ENCODE measurements at regions not wholly inside any gene's neighbourhood (a gene's known extent, or its start where the extent isn't known, plus 50 kb on each side); places are given as distances from the start of the nearest gene placed in this dataset.

DNA sequence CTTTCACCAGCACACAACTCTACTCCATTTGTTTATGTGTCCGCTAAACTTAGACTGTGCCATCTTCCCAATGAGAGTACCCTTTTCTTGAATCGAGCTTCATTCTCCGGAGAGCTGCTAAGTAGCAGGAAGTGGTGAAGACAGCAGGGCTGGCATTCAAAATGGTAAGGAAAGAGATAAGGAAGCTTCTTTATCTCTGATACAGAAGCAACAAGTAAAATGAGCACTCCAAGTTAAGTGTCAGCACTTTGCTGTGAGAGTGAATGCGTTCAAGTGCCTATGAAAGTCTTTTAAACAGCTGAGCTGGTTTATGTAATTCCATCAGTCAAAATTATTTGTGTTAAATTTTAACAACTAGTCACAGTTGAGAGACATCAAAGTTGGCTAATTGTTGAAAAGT lies 386.8 kb upstream of the PTPRD start:
- no peak for DNase-seq

DNA sequence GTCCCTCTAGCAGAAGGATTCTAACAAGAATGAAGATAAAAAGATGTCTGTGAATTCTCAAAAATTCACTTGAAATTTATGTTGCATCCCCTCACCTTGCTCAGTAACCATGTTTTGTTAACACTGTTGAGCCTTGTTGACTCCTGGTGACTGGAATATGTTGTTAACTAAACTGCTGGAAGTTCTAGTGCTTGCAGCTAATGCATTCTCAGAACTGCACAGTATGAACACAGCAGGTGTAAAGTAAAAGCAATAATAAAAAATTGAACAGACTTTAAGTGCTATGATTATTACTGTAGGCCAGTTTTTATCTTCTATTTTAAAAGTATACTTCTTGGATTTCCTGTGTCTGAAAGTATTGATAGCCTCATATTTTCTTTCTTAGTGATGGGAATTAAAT lies 388.7 kb upstream of the PTPRD start:
- no peak for DNase-seq

DNA sequence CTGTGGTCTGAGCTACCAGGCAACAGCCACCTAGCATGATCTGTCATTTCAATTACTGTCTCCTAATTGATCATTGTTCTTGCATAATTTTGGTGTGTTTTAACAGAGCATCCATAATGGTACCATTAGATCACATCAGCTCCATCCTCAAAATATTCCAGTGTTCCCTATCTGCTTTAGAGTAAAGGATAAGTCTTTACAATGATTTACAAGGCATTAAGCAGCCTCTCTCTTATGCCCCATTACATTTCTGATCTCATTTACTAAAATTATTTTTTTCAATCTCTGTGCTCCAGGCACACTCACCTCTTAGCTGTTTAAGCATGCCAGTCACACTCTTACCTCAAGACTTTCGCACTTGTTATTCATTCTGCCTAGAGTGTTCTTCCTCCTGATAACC lies 389.9 kb upstream of the PTPRD start:
- DNase-seq, result no peak

DNA sequence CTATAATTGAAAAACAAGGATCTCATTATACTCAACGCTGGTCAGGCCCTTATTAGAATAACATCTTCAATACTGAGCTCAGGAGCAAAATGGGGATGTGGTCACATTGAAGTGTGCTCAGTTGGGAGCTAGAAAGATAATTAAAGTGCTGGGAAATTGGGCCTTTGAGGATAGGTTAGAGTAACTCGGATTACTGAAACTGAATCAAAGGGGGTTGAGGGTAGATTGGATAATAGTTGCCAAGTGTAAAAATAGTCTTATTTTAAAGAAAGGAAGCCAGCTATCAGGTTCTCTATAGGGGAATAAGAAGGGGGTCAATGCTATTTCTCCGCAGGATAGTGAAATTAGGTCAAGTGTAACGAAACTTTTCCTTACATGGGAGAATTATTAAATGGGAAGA lies 391.0 kb upstream of the PTPRD start:
- DNase-seq, result no peak

DNA sequence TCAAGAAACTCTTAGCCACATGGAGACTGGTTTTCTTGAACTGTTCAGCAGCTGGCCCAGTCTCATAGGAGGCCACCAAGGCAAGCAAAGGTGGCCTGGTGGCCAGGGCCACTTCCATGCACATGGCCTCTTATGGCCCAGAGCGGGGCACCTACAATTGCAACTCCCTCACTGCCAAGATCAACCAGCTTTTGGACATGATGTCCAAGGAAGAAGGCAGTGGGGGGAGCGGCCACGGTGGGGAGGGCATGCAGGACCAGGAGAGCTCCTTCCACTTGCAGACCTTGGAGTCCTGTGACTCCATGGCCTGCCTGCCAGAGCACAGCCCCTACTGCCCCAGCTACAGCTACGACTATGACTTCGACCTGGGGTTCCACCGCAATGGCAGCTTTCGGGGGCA lies 398.9 kb upstream of the PTPRD start:
- DNase-seq, result no peak

DNA sequence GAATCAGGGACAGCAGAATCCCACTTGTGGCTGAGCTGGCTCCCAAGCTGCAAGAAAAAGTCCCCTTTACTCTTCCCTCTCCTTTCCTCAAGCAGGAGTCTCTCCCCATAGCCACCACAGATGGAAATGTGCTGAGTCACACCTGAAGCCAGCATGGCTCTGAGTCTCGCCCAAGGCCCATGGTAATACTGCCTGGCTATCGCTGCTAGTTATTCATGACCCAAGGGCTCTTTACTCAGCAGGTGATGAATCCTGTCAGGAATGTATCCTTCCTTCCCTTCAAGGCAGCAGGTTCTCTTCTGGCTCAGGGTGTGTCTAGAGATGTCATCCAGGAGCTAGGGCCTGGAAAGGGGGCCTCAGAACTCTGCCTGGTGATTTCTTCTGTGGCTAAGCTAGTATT lies 403.3 kb upstream of the PTPRD start:
- DNase-seq, result no peak

DNA sequence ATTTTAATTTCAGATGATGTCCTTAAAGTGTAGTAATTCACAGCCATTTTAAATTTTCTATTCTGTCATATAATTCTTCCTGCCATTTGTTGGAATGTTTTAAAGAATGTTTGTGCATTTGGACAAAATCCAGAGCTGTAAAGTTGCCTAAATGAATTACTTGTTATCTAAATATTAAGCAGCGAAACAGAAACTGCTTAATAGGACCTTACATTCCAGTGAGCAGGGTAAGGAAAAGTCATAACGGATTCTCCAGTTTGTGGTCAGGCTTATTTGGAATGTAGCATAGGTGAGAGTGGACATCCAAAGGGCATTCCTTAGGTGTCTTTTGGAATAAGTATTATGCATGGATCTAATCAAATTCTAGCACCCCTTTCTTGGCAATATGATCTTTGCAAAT lies 410.4 kb upstream of the PTPRD start:
- DNase-seq, result no peak

DNA sequence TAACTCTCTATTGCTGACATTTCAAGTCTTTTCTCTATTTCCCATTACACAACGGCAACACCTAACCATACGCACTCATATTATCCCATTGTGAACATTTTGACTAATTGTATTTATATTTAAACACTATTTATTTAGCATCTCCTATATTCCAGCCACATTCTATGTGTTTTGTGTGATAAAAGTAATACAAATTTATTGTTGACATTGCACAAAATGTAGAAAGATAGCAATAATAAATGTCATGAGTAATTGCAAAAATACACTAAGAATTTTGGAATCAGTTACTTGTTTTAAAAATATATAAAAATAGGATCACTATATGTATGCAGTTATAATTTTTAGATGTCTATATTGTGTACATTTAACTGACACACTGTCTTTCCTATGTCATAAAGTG lies 413.0 kb upstream of the PTPRD start:
- DNase-seq, result no peak

DNA sequence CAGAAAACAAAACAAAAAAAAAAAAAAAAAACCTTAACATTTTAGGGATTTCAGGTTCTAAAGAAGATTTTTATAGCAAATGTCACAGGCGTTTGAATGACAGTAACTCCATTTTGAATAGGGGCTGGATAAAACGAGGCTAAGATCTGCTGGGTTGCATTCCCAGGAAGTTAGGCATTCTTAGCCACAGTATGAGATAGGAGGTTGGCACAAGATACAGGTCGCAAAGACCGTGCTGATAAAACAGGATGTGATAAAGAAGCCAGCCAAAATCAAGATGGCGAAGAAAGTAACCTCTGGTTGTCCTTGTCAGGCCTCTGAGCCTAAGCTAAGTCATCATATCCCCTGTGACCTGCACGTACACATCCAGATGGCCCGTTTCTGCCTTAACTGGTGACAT lies 425.6 kb upstream of the PTPRD start:
- DNase-seq, result no peak

DNA sequence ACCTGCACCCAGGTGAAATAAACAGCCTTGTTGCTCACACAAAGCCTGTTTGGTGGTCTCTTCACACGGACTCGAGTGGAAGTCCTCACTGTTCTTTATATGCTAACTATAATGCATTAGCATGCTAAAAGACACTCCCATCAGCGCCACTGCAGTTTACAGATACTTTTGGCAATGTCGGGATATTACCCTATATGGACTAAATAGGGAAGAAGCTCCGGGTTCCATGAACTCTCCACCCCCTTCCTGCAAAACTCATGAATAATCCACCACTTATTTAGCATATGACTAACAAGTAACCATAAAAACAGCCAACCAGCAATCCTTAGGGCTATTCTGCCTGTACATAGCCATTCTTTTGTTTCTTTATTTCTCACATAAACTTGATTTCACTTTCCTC lies 426.2 kb upstream of the PTPRD start:
- no peak for DNase-seq

DNA sequence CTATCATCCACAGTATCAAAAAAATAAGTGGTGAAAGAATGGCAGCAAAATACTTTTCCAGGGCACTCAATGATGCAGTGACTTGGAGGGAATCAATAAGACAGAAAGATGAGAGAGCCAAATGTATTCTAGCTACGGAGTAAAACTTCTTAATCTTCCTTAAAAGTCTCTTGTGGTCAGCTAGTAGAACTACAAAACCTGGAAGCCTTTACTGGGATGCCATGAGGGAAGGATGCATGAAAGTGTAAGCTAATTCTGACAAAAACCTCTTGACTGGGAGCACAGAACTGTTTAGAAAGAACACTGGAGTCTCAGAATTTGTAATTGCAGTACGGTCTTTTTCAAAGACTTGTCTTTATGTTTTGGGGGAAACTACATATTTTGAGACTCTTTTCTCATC lies 432.8 kb upstream of the PTPRD start:
- no peak for DNase-seq

DNA sequence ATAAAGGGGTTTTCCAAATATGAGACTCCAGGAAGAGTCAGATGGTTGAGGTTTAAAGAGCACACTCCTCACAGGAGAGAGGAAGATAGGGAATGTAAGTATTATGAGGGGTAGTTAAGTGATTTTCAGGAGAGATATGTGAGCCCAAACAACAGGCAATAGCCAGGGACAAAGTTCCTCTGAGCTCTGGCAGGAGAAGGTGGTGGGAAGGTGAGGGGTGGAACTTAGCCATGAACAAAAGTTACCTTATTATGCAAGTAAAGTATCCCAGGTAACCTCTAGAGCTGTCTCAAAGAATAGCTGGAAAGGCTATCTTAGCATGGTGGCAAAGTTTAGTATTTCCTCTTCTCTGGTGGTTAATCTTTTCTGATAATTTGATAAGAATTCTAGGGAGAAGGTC lies 450.5 kb upstream of the PTPRD start:
- no peak for DNase-seq

DNA sequence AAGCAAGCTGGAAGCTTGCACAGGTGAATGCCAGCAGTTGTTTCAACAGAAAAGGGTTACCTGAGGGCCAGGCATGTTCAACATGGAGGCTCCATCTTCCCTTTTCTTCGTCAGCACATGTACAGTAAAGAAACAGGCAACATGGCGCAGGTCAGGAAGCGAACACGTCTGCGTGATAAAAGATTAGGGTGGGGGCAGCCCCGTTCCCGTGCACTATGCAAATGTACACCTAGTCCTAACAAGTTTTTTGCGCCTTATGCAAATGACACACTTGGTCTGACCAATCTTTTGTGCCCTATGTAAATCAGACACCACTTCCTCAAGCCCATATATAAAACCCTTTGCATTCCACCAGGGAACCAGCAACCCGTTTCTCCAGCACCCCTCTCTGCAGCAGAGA lies 452.1 kb upstream of the PTPRD start:
- no peak for DNase-seq

DNA sequence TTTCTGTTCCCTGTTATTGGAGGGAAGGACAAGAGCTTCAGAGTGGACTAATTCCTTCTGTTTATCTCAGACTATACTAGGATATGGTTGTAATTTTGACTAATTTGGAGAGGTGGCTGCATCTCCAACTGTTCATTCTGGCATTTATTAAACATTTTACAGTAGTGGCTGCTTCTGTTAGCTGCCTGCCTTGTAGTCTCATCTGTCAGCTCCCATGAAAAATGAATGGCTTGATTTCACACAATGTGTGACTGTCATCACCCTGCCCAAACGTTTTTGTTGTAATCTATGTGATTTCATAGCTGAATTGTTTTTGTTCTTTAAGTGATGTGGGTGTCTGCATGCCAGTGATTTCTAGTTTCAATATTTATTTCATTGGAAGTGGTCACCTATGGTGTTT lies 459.4 kb upstream of the PTPRD start:
- DNase-seq, result no peak

DNA sequence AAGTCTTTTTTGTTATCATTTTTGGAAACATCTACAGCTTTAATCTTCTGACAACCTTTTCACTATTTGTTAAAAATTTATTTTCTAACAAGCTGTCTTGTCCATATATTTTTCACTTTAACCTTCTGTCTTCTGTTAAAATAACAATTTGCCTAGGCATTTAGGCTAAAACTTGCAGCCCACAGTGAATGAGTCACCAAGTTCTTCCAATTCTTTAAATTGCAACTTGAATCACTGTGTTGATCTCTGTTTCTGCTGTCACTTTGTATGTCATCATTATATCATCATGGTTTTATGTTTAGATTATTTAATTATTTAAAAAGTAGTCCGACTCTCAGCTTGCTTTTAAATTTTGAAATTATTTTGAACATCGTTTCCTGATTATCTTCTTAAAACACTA lies 473.8 kb upstream of the PTPRD start:
- no peak for DNase-seq

DNA sequence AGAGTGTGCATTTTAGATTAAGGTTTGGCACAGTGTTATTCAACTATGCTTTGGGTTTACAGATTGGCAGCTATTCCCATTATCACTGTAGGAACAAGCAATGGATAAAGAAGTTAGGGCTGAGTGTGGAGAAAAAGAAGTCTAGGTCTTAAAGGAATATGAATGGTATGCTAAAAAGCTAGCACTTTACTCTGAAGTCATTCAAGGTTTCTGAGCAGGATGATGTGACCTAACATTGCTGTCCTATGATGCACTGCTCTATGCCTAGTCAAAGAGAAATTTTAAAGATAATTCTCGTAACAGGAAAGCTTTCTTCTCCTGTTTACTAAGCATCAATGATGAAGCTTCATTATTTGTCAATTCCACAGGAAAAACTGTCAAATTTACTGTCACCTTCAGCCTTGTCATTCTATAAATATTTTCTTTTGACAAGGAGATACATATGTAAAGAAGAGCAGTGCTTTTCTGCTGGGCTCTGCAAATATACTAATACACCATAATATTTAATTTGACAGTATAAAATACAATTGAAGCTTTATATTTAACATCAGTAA lies 476.1 kb upstream of the PTPRD start:
- DNase-seq, result no peak

DNA sequence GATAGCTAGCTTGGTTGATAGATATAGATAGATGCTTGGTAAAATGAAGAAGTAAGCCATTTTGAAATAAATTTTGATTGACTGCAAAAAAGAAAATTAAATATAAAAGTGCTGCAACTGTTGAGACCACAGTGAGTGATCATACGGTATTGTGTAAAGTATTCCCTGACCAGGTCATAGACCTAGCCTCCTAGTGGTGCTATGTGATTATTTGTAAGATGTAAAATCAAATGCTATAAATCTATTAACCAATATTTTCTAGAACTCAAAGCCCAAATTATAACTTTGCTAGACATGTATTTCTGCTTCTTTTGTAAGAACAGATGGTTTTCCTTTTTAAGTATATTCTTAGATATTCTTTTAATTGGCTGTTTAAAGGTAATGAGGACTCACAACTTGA lies 480.2 kb upstream of the PTPRD start:
- no peak for DNase-seq

DNA sequence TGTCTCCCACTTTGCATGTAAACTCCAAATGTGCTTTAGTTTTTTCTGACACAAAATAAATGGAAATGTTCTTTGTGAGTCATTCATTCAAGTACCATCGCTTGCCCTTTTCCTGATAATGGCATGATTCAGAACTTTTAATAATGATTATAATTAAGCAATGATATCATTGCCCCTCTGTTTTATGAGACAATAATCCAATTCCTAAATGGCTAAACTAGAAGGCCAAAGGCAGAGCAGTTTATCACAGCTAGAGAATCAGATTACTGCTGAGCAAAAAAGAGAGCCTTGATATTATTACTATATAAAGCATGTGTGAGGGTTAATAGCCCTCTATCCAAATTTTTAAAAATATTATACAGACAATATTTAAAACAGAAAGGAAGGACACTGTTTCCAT lies 484.2 kb upstream of the PTPRD start:
- no peak for DNase-seq

DNA sequence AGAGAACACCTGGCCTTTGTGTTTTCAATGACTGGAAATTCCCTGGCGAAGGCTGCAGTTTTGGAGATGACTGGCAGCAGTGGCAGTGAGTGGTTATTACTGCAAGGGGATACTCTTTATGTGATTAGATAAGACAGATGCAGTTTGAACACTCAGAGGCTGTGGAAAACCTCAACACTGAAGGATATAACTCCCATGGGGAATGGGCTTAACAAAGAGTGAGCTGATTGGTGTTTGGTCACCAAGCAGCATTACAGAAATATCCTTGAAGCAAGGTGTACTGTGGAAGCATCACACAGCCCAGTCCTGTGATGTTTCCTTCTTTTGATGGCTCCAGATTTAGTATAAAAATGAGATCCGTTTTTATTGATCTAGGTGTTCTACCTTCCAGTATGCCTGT lies 490.7 kb upstream of the PTPRD start:
- DNase-seq, result no peak

DNA sequence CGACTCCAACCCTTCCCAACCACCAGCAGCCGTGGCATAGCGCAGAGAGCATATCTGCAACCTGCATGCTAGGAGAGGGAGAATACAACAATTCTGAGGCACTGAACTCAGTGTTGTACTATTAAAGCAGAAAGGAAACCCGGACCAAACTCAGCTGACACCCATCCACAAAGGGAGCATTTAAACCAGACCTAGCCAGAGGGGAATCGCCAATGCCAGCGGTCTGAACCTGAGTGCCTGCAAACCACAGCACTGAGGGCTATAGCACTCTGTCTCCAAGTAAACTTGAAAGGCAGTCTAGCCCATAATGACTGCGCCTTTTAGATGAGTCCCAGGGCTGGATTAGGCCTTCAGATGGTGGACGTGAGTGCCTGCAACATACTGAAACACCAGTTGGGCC lies 494.4 kb upstream of the PTPRD start:
- no peak for DNase-seq

DNA sequence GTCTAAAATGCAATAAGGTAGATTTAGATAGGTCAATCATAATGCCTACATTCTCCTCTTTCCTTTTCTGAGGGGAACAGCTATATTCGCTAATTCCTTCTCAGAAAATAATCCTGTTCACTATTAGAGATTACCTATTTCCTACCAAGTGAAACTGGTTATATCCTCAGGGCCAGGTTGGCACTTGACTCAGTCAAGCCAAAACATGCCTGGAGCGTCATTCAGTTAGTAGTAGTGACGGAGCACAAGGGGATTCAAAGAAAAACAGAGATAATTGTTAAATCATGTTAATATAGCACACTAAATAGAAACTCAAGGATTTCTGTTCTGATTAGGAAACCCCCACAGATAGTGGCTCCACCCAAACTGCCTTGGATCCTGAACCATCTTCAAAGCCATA lies 515.4 kb upstream of the PTPRD start:
- no peak for DNase-seq

DNA sequence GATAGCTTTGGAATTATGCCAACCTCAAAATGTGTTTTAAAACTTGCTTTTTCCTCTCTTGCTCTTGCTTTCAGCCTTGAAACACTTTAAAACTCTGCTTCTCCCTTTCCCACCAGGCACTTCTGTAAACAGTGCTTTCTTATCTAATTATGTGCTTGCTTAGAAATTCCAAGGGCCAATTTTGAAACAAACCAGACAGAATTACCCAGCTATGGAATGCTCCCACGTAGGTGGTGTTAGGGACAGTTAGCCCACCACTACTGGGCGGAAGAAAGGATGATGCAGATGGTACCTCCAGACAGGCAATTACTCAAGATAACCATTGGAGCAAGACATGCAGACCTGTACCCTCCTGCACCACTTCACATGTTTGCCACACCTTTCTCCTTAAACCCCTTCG lies 523.0 kb upstream of the PTPRD start:
- DNase-seq, result no peak

DNA sequence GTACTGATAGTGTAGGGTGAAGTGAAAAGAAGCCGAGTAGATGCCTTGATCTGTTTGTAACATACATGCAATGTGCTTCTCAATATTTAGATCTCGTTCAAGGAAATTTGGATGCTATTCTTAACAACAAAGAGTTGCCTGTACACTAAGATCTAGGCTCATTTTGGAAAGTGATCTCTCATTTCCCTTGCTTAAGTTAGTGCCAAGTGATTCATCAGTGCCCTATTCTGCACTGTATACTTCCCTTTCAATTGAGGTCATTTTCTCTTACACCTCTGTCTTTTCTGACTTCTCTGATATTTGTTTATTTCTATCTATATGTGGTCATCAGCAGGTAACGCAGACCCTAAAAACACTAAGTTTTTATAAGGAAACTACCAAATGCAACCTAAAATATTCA lies 528.6 kb upstream of the PTPRD start:
- DNase-seq, result no peak

DNA sequence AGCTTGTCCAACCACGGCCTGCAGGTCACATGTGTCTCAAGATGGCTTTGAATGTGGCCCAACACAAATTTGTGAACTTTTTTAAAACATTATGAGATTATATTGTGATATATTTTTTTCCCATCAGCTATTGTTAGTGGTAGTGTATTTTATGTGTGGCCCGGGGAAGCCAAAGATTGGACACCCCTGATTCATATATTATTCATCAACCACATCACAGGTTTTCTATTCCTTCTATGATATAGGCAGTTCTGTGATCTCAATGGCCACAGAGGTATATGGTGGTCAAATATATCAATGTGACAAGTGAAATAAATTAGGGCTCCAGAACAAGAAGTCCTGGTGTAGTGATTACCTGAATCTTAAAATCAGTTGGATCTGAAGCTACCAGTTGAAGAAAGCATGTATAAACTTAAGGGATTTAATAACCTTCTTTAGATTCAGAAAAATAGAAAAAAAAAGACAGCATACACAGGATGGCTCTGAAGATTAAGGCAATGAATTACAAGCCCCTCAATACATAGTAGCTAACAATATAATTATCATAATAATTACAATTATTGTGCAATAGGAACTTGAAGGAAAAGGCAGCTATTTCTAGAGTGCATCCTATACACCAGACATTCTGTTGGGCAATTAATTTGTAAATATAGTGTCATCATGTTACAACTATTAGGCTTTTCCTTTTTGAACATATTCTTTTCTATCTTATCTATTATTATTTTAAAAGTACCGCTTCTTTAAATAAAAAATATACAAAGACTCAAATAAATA lies 530.4 kb upstream of the PTPRD start:
- no peak for DNase-seq
